GM12878 (cell line): ENCODE measurements at regions not wholly inside any gene's neighbourhood (a gene's known extent, or its start where the extent isn't known, plus 50 kb on each side); places are given as distances from the start of the nearest gene placed in this dataset.

Experiments used
- ATAC-seq: fragments of 200-7000 bp; cut with Tn5 transposase; 3 replicates; pipeline ENCODE4 v1.9.1; 2020; ENCODE audit warnings: mild to moderate bottlenecking, moderate library complexity
- BruUV-seq: library from RNA; stranded (reverse); fragments of 400-500 nt; replicated peaks from 2 replicates; lab custom pipeline; 2021; lab: Mats Ljungman, UMichigan
- CTCF ChIA-PET: fragments of 300-600 bp; sonication (Branson Sonifier 250); formaldehyde crosslinking; extraction: SDS; loops from one replicate; lab custom pipeline; 2021; ENCODE audit warnings: inconsistent platforms; lab: Yijun Ruan, JAX
- POLR2A ChIA-PET: fragments of 350-600 bp; formaldehyde crosslinking; extraction: SDS; loops from one replicate; lab custom pipeline; 2021; ENCODE audit warnings: inconsistent platforms; lab: Charles Lee
- RAD21 ChIA-PET: fragments of 300-600 bp; sonication (Branson Sonifier 250); formaldehyde crosslinking; loops from one replicate; lab custom pipeline; 2023; ENCODE audit warnings: antibody characterized with exemption; ENCODE audit not compliant: unreplicated experiment; lab: Charles Lee
- SMC1A ChIA-PET: fragments of 300-600 bp; sonication (Branson Sonifier 250); formaldehyde crosslinking; loops from one replicate; lab custom pipeline; 2023; ENCODE audit not compliant: unreplicated experiment, uncharacterized antibody; lab: Charles Lee
- DNase-seq: peaks from one replicate; pipeline ENCODE4 v3.0.0-alpha.2; 2011; ENCODE audit warnings: low read depth, low spot score
- FAIRE-seq: peaks from 3 replicates; lab custom pipeline; 2011; peaks lifted over from hg19 to GRCh38; lab: Jason Lieb, UNC
- H2AFZ ChIP-seq: 2 replicates; pipeline ENCODE4 v1.6.0; 2011; ENCODE audit warnings: low read depth, low read length, control low read depth; ENCODE audit not compliant: control insufficient read depth
- H3K27ac ChIP-seq: 2 replicates; pipeline ENCODE4 v1.5.1; 2011; ENCODE audit warnings: control low read depth; ENCODE audit not compliant: control insufficient read depth, insufficient read depth
- H3K27me3 ChIP-seq, 2 experiments: replicated peaks in 1 of 2; 2 replicates each; pipeline versions ENCODE4 v1.6.0 to v1.6.1; 2011; ENCODE audit warnings: low read length in 1 of 2; ENCODE audit not compliant: control insufficient read depth in 2 of 2, insufficient read depth in 2 of 2
- H3K36me3 ChIP-seq, 2 experiments: 2 replicates each; pipeline ENCODE4 v1.5.1; 2011; ENCODE audit warnings: low read length in 1 of 2; ENCODE audit not compliant: control insufficient read depth in 2 of 2, insufficient read depth in 2 of 2
- H3K4me1 ChIP-seq: 2 replicates; pipeline ENCODE4 v1.6.1; 2011; ENCODE audit warnings: mild to moderate bottlenecking, low read length, moderate library complexity, mixed read lengths; ENCODE audit not compliant: control insufficient read depth, insufficient read depth
- H3K4me2 ChIP-seq: 2 replicates; pipeline ENCODE4 v1.6.0; 2011; ENCODE audit warnings: control low read depth; ENCODE audit not compliant: control insufficient read depth, insufficient read depth
- H3K4me3 ChIP-seq: fragments of 200-600 bp; sonication (generic); 2 replicates; pipeline ENCODE4 v1.5.1; 2016
- H3K79me2 ChIP-seq: 2 replicates; pipeline ENCODE4 v1.6.0; 2011; ENCODE audit warnings: low read length; ENCODE audit not compliant: control insufficient read depth, insufficient read depth
- H3K9ac ChIP-seq: 2 replicates; pipeline ENCODE4 v1.8.0; 2011; ENCODE audit warnings: low read length, control low read depth, mixed read lengths; ENCODE audit not compliant: control insufficient read depth, insufficient read depth
- H3K9me3 ChIP-seq: replicated peaks from 3 replicates; pipeline ENCODE4 v1.5.1; 2011; ENCODE audit warnings: mild to moderate bottlenecking, low read length; ENCODE audit not compliant: control insufficient read depth, insufficient read depth
- H4K20me1 ChIP-seq: 2 replicates; pipeline ENCODE4 v1.6.0; 2011; ENCODE audit not compliant: control insufficient read depth, insufficient read depth
- KLF5 ChIP-seq: fragments of 450-650 bp; IDR thresholded peaks from 2 replicates; pipeline ENCODE4 v1.6.1; 2014; ENCODE audit warnings: mild to moderate bottlenecking; ENCODE audit not compliant: partially characterized antibody
- SMAD1 ChIP-seq: fragments of 450-650 bp; IDR thresholded peaks from 2 replicates; pipeline ENCODE4 v1.6.1; 2018; ENCODE audit warnings: mild to moderate bottlenecking, low read depth; ENCODE audit not compliant: partially characterized antibody
- SMC3 ChIP-seq: IDR thresholded peaks from 2 replicates; pipeline ENCODE4 v1.6.1; 2011; ENCODE audit warnings: low read length, improper control_type of control experiment, borderline replicate concordance
- TCF3 ChIP-seq: IDR thresholded peaks from 2 replicates; pipeline ENCODE4 v1.6.1; 2012; ENCODE audit warnings: low read depth, mild to moderate bottlenecking, low read length, borderline replicate concordance; ENCODE audit not compliant: insufficient read depth
- WGBS: methylation state at CpG from one replicate; pipeline ENCODE4 v1.1.6; 2016; ENCODE audit warnings: low lambda C conversion rate; ENCODE audit not compliant: insufficient replicate concordance, insufficient coverage; ENCODE audit errors: missing lambda C conversion rate; 5-methylcytosine and 5-hydroxymethylcytosine counted together
- in situ Hi-C: fragments of 300-500 bp; cut with MboI; formaldehyde crosslinking; loops from 9 replicates; pipeline ENCODE4 v1.14.3; 2018; ENCODE audit warnings: mixed read lengths
- intact Hi-C: fragments of 100-400 bp; cut with micrococcal nuclease; formaldehyde crosslinking; loops from one replicate; pipeline ENCODE4 v1.14.2; 2022; ENCODE audit not compliant: unreplicated experiment
- TF ChIP-seq, protein P1 (sequence below): fragments of 450-650 bp; formaldehyde crosslinking; IDR thresholded peaks from 2 replicates; pipeline ENCODE4 v1.5.0; 2022; ENCODE audit warnings: mild to moderate bottlenecking, missing genetic modification characterization

DNA sequence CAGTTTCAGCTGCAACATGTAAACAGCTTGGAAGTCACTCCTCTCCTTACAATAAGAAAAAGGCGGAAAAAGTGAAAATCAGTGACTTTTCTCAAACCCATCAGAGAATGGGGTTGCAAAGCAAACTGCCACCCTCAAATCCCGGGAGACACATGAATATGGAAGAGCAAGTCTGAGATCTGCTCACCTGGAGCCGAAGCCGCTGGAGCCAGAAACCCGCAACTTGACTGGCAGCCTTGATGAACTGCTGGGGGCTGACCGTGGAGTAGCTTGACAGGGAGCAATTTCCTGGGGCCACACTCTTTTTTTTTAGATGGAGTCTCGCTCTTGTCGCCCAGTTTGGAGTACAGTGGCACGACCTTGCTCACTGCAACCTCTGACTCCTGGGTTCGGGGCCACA, 208.2 kb downstream of the KIF26A start (continued):
- TF ChIP-seq SMC3 (no peak), SMAD1 (no peak)

DNA sequence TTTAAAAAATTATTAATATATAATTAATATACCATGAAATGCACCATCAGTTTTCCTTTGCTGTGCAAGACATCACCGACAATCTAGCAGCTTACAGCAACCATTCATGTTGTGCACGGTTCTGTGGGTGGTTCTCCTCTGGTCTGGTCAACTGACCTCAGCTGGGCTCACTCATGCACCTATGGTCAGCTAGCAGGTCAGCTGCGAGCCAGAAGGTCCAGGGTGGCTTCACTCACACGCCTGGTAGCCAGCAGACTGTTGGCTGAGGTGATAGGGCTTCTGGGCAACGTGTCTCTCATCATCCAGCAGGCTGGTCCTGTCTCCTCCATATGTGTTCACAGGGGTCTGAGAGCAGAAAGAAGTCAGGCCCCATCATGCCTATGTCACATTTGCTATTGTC, 210.4 kb downstream of the KIF26A start:
- RAD21 ChIA-PET: no interaction called here
- CTCF ChIA-PET: no interaction called here
- Histone ChIP-seq H4K20me1 (no peaks in the 10 kb centered on the region), H2AFZ (no peak overlapping the region), H3K27ac (no peak overlapping the region), H3K9me3 (no peaks in the 10 kb centered on the region; the same call in 2 of the 3 replicates), H3K4me1 (no peaks in the 10 kb centered on the region), H3K4me2 (no peak overlapping the region), H3K27me3 (no peaks in the 10 kb centered on the region; a peak in 2 of 4 replicates), H3K79me2 (no peaks in the 10 kb centered on the region), H3K4me3 (no peak overlapping the region), H3K9ac (no peak overlapping the region), H3K36me3 (no peaks in the 10 kb centered on the region)
- TF ChIP-seq, protein P1, sequence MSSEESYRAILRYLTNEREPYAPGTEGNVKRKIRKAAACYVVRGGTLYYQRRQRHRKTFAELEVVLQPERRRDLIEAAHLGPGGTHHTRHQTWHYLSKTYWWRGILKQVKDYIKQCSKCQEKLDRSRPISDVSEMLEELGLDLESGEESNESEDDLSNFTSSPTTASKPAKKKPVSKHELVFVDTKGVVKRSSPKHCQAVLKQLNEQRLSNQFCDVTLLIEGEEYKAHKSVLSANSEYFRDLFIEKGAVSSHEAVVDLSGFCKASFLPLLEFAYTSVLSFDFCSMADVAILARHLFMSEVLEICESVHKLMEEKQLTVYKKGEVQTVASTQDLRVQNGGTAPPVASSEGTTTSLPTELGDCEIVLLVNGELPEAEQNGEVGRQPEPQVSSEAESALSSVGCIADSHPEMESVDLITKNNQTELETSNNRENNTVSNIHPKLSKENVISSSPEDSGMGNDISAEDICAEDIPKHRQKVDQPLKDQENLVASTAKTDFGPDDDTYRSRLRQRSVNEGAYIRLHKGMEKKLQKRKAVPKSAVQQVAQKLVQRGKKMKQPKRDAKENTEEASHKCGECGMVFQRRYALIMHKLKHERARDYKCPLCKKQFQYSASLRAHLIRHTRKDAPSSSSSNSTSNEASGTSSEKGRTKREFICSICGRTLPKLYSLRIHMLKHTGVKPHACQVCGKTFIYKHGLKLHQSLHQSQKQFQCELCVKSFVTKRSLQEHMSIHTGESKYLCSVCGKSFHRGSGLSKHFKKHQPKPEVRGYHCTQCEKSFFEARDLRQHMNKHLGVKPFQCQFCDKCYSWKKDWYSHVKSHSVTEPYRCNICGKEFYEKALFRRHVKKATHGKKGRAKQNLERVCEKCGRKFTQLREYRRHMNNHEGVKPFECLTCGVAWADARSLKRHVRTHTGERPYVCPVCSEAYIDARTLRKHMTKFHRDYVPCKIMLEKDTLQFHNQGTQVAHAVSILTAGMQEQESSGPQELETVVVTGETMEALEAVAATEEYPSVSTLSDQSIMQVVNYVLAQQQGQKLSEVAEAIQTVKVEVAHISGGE (CRISPR knock-in tag): no peak
- no peak for TF ChIP-seq KLF5
- no peak for TF ChIP-seq TCF3
- in situ Hi-C loops: no loop called here
- SMC1A ChIA-PET: interaction anchor here (0.6 kb wide), 1 partner anchor 166 kb away, joined by 3 read pairs; no protein-coding TSS in a partner anchor
- POLR2A ChIA-PET: no interaction called here
- no peak for DNase-seq
- no peak for FAIRE-seq
- BruUV-seq: no TSS peak
- ATAC-seq: no peak
- intact Hi-C loops: no loop called here
- 10% methylated on average over 5 of the region's 5 CpGs for WGBS
